NOMO-1 treated with DMSO at 0.1 percent for 48 hours (cell line): ENCODE measurements at regions not wholly inside any gene's neighbourhood (a gene's known extent, or its start where the extent isn't known, plus 50 kb on each side); places are given as distances from the start of the nearest gene placed in this dataset.

ENCODE experiments used
- DNase-seq: peaks from one replicate; lab custom pipeline; 2025; ENCODE audit not compliant: unreplicated experiment; lab: John Stamatoyannopoulos, UW

DNA sequence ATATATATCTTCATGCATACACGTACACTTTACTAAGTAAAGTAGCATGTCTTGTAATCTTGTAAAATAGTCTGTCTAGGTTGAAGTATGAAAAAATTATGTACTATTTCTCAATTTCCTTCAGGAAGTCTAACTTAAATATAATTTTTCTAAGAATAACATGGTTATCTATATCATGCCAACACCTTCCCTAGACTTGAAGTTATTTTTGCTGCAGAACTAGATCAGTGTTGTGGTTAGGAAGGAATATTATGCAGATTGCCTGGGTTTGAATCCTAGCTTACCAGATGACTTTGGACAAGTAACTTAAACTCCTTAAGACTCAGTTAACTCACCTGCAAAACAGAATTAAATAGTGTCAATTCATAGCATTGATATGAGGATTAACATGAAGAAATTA lies 142.2 kb upstream of the SEMA3A start:
- peak; percentile 65 for DNase-seq

DNA sequence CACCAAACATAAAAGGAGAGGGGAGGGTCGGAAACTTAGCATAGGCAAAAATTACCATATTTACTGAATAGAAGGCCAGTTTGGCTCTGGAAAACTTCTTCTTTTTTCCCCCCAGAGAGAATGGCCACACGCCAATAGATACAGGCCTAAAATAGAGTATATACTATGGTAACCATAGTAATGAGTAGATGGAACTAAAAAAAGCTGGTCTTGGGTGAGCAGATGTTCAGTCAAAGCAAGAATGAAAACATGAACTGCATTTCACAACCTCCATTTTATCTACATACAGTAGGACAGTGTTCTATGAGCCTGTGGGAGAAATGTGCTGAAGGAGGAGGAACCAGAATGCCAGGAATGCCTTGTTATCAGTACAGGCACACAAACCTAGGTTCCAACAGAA lies 141.7 kb upstream of the SEMA3A start:
- peak; percentile 98 for DNase-seq

DNA sequence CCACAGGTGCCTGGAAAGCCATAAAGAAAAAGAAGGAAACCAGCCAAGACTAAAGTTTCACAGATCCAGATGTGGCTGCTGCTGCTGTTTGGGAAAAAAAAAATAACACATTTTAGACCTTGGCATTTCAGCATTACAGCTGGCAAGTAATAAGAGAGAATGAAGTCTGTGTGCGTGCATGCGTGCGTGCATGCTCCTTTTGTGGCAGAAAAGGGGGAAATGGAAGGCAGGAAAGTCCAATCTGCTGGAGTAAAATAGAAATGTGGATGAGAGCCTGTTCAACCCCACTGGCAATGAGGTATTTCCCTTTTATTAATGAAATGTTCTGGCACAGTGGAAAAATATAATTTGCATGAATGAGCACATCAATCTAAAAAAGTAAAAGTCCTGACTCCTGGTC lies 137.0 kb upstream of the SEMA3A start:
- DNase-seq = no peak

DNA sequence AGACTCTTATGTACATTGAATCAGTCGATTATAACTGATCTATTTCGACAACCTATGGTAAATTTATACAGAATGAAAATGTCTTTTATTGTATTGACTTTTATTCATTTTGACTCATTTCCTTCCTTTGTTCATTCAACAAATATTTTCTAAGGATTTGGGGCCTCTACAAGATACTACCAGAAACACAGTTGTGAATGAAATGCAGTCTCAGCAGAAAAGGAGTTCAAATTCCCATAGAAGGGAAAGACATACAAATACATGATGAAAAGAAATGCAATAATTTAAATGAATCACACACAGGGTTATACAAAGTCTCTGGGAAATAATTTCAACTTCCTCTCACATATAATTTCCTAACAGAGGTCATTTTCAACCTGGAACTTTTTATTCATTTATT lies 134.0 kb upstream of the SEMA3A start:
- no peak for DNase-seq

DNA sequence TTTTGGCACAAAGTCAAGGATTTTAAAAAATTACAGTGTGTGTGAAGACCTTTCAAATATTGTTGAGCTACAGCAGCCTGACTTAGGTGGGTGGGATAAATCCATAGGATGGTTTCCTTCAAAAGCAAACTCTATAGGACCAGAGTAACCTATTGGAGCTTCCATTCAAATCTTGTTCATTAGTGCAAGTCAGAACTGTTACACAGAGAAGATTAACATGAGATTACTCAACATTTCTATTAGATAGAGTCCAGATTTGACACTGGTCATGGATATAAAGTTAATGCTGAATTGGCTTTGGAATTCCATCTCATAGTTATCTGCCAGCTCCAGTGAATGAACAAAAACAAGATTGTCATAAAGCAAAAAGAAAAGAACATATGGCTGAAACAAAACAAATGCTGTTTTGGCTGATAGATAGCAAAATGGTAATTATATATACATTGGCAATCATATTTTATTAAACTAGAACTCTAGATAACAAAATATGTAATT lies 129.6 kb upstream of the SEMA3A start:
- no peak for DNase-seq

DNA sequence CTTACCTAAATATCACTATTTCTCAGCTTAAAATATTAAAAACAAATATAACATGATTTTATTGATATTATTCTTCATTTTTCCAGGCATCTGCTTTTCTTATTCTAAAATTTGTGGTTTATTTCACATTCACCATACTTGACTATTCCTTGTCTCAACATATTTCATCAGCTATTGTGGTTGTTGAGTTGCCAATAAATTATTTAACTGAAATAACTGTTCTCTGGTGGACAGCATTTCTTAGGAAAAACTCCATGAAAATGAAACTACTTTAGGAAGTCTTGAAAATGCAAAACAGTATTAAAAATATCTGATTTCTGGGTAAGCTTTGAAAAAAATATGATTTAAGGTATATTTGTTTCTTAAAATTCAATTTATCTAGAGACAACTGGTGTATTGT lies 122.9 kb upstream of the SEMA3A start:
- DNase-seq = no peak

DNA sequence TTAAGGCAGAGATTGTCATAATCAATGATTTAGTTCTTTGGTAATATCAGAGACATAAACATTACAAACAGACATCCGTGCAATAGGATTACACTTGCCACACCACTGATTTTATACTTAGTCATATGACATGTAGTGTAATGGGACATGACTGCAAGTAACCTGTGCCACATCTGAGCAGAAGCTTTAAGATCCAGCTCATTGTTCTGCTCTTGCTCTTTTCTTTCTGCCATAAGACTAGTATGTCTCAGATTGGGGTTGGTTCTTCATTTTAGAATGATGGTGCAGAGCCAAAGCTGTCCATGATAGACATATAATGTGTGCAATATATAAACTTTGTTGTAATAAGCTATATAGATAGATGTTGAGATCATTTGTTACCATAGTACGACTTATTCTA lies 119.7 kb upstream of the SEMA3A start:
- no peak for DNase-seq

DNA sequence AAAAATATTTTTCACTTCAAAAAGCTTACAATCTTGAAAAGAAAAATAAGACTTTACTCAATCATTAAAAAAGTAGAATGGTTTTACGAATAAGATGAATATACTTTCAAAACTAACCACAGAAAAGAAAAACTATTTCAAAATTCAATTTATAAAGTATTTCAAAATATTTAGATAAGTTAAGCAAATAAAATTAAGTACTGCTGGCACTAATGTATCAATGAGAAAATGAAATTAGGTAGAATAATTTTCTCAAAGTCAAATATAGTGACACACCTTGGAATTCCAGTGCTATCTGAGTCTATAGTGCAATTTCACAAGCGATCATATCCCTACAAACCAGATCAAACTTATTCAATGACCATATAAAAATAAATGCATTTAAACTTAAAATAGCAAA lies 109.8 kb upstream of the SEMA3A start:
- DNase-seq = no peak

DNA sequence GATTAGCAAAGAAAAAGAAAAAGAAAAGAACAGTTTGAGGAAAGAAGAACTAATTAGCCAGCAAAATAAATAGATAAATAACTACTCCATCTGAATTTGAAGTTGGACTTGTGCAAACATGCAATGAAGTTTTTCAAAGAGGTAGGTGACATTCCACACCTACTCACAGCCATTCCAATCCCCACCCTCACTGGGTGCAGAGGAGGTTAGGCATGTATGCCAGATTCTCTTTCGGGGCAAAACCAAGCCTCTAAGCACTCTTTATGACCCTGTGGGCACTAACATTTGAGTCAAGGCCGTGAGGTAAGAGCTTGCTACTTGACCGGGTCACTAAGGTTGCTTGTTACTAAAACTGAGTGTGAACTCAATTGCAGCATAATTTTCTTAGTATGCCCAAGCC lies 108.4 kb upstream of the SEMA3A start:
- DNase-seq = no peak

DNA sequence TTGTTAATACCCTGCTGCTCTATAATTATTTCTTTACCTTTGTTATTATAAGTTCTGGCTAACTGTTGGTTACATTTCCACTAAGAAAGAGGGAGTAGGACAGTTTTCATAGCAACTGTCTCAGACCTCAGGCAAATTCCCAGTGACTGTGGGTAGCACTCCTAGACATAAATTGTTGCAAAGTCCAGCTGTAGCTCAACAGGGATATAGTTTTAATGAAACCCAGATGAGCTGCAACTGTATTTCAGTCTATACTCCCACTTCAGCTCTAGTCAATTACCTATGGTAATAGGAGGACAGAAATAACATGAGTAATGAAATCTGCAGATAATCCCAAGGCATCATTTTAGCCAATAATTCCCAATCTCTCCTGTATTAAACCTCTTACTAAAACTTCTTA lies 103.0 kb upstream of the SEMA3A start:
- no peak for DNase-seq

DNA sequence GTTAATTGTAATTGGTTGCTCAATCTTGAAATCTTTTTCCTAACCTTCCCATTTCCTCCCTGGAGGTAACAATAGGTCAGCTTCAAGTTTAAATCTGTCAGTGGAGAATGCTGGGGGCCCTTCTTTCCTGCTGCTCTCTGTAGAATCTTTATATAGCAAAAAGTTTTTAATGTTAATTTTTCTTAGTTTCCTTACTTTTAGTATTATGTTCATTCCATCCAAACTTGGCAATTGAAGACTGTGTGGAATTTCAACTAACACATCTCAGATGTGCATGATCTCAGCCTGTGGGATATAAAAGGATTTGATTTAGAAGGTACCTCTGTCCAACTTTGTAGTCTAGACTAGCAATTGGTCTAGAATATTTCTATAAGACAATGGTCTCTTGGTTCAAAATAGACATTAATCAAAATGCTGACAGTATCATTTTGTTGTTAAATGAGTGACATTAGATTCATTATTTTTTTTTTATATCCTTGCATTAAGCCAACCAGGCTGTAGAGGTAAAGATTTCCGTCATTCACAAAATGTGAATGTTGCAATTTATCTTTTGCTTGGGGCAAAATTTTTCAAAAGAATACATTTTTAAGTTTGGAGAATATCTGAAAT lies 100.4 kb upstream of the SEMA3A start:
- no peak for DNase-seq

DNA sequence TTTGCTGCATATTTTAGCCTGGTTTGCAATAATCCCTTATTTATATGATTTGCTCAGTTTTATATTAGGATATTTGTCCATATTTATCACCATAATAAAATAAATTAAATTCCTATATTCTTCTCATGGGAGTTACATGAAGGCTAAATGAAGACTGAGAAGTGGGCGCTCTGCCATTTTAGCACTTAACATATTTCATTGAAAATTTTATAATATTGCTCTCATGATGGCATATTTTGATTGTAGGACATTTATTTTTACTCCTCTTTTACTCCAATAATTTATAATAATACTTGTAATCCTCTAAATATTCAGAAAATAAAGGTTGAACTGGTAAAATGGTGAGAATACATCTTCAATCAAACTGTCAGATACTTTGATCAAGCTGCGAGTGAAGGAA lies 99.8 kb upstream of the SEMA3A start:
- DNase-seq = no peak

DNA sequence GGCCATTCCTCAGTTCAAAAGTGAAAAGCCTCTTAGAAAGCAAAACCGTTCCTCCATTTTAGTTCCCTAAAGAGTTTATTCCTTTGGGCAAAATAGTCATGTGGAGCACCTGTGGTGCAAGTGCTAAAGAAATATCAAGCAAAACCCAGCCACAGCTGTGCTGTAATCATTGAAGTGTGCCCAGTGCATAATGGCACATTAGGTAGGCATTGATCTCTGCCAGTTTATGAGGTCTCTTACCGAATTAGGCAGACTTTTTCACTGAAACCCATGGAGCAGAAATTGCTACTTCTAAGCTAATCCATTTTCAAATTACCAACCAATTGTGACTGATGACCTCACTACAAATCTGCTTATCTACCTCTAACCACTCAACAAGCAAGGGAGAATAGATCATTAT lies 97.2 kb upstream of the SEMA3A start:
- DNase-seq = no peak

DNA sequence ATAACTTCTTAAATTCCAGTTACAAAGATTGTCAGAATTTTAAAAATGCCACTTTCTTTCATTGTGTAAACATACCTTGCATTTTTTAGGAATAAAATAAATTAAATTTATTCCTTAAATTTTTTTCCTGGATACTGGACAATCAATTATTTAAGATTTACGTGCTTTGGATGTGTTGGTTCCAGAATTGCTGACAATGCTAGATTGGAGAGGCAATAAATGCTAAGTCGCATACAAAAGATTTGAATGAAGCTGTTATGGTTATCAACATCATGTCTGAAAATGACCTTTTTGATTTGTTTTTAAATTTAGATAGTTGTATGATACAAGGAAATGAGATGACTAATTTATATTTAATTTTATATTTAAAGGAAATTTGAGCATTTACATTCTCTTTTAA lies 89.2 kb upstream of the SEMA3A start:
- no peak for DNase-seq

DNA sequence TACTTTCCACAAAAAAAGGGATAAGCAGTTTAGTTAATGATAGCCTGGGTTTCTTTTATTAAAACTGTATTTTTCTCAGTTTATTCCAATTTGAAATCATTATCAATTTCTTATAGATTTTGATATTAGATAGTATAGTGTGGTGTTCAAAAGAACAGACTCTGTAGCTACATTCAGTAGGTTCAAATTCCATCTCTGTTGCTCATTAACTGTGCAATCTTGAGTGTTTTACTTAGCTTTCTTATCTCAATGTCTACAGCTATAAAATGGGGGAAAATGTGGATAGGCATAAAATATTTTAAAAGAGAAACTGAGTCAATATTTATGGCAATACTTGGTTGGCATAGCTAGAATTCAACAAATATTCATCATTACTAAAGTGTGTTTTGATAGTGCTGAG lies 86.9 kb upstream of the SEMA3A start:
- DNase-seq = no peak

DNA sequence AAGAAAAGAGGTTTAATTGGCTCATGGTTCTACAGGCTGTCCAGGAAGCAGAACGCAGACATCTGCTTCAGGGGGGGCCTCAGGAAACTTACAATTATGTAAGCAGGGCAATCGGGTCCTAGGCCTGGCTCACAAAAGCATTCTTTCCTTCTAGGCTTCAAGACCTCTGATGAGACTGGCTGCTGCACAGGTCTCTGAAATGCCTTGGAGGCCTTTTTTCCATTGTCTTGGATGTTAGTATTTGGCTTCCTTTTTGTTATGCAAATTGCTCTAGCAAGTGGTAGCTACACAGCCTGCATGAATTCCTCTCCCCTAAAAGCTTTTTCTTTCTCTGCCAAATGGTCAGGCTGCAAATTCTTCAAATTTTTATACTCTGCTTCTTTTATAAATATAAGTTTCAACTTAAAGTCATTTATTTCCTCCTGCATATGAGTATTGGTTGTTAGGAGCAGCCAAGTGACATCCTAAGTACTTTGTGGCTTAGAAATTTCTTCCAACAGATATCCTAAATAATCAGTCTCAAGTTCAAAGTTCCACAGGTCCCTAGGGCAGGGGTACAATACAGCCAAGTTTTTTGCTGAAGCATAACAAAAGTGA lies 83.1 kb upstream of the SEMA3A start:
- DNase-seq = no peak

DNA sequence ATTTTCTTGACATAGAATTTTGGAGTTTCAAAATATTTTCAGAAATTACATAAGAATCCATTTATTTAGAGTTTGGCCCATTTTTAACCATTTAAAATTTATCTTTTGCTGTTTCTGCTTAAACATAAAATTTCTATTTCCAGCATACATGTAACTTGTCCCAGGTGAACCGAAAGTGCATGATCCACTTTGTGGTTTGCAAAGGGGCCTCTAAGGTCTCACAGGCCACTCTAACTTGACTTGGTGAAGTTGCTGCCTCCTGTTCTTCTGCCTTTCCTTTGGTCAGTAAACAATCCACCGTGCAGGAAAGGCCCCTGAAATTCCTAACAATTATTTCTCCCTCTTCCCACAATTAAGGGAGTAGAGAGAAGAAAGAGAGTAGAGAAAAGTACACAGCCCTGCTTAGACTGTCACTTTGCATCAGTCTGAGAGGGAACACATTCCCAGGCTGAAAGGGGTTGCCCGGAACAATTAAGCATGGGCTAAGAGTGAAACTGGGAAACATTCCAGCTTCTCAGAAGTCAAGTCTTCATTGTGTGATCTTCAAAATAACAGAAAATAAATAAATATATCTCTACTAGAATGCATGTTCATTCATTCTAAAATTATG lies 79.5 kb upstream of the SEMA3A start:
- no peak for DNase-seq

DNA sequence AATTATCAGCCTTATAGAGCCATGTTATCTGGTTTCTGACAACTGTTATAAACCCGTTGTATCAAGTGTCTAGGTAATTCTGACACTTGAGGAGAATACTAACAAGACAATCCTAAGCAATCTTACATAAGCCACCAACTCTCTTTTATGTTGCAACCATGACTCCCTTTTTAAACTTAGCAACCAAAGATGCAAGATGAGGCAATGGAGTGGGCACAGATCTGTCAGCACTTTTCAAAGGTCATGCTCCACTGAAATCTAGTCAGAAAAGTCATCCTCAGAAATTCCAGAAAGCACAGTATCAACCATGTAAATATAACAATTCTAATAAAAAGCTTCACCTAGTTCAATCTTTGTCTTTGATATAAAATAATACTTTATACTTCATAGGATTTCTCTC lies 77.0 kb upstream of the SEMA3A start:
- DNase-seq = peak; percentile 96

DNA sequence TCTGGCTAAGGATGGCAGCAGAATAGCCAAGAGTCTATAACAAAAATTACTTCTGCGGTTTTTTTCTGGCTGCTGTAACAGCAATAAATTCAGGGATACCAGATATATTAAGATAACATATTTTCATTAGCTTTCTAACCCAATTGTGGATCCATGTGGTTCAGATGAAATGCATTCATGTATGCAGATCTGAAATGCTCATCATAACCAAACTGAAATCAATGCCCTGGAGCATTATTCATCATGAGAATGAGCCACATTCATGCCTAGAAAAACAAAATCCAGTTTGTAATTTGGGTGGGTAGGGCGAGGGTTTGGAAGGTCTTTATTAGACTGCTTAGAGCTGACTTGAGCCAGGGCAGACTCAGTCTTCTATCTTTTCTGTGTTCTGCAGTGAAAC lies 69.8 kb upstream of the SEMA3A start:
- DNase-seq = no peak

DNA sequence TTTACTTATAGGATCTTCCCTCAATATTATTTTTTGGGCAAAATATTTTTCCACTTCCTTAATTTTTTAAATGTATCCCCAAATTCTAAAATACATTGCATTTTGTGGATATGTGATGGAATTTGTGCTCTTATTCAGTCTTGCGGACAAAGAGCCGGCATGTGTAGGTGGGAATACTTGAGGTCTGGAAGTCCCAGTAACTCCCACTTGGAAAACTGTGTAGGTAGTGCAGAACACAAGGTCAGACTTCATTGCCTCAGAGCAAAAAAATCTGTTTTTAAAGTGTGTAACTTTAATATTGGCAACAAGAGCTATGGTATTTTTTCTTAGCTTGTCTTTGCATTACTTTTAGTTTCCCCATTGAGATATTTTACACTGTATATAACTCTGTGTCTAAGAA lies 68.5 kb upstream of the SEMA3A start:
- no peak for DNase-seq

DNA sequence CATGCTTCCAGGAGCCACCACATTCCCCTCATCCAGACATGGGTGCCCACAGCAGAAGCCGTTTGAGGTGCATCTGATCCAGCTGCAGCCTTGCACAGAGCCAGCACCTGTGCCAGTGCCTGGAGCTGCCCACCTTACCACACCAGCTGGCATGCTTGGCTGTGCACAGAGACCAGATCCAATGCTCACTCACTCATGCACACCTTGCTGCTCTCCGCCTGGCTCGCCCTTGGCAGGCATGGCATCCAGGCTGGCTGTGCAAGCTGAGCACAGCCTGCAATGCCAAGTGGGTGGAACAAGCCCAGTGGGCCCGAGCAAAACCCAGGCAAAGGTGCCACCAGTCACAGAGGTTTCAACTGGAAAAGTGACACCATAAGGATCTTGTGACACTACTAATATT lies 66.9 kb upstream of the SEMA3A start:
- no peak for DNase-seq

DNA sequence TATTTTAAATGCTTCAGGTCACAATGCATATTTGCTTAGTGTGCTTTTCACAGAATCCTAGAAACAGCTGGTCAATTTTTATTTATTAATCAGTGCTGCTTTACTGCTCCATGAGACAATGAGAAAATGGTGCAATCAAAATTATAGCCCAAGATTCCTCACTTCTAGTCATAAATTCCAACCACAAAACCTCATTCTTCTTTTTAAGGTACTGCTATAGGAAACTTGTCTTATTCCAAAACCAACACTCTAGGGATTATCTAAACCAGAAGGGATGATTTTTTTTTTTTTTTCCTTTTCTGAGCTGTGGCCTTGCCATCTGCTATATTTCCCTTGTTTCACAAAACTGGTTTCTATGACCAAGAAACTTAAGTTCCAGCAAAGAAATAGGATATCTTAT lies 64.0 kb upstream of the SEMA3A start:
- no peak for DNase-seq

DNA sequence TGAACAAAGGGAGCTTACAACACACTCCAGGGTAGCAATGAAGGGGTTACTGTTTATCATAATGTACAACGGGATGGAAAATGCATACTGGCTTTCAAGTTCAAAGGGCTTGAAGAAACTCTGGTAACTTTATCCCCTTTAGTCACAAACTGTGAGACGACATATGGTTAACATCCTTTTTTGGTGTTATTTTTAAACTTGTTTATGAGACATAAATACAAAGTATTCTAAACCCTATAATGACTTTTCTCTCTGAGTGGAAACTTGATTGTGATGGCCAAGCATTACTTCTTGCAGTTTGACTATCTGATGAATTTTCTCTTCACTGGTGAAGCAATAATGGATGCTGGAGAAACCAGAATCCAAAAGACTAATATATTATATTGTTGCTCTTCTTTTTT lies 62.0 kb upstream of the SEMA3A start:
- DNase-seq = no peak
